AG04449 (cell line): ENCODE measurements at regions not wholly inside any gene's neighbourhood (a gene's known extent, or its start where the extent isn't known, plus 50 kb on each side); places are given as distances from the start of the nearest gene placed in this dataset.

ENCODE experiments used
- CTCF ChIA-PET: fragments of 350-600 bp; formaldehyde crosslinking; extraction: SDS; loops from one replicate; lab custom pipeline; 2021; ENCODE audit warnings: antibody characterized with exemption; lab: Yijun Ruan, JAX
- POLR2A ChIA-PET: fragments of 400-600, 350-600 bp; formaldehyde crosslinking; extraction: SDS; loops from one replicate; lab custom pipeline; 2020; ENCODE audit warnings: antibody characterized with exemption, inconsistent platforms; lab: Yijun Ruan, JAX
- DNase-seq: peaks from one replicate; pipeline ENCODE4 v3.0.0-alpha.2; 2010; ENCODE audit warnings: low read depth, low spot score
- H3K4me3 ChIP-seq: 2 replicates; pipeline ENCODE4 v1.5.1; 2011; ENCODE audit warnings: low read depth, mild to moderate bottlenecking, control low read depth, low read length
- TF ChIP-seq, protein P1 (sequence below): IDR thresholded peaks from one replicate; pipeline ENCODE4 v1.5.1; 2011; ENCODE audit warnings: mild to moderate bottlenecking, moderate library complexity, low read length, control low read depth, inconsistent platforms; ENCODE audit not compliant: insufficient read depth; ENCODE audit errors: missing control alignments

DNA sequence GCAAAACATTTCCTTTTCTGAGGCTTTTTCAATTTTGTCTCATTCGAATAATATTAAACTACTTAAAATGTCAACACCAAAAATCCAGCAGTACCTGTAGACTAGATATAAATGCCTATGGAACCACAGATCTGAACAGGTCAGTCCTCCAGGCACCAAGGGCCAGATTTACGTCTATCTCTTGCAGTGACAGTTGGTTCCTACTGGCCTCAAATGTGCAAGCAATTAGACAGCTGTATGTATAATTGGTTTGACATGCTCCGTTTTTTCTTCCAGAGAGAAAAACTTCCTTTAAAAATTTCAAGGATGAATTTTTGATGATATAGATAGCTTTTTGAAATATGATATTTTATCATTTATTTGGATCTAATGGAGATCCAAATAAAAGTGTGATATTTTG lies 443.8 kb upstream of the POU3F3 start:
- CTCF ChIA-PET, result no interaction called here
- TF ChIP-seq, protein P1, sequence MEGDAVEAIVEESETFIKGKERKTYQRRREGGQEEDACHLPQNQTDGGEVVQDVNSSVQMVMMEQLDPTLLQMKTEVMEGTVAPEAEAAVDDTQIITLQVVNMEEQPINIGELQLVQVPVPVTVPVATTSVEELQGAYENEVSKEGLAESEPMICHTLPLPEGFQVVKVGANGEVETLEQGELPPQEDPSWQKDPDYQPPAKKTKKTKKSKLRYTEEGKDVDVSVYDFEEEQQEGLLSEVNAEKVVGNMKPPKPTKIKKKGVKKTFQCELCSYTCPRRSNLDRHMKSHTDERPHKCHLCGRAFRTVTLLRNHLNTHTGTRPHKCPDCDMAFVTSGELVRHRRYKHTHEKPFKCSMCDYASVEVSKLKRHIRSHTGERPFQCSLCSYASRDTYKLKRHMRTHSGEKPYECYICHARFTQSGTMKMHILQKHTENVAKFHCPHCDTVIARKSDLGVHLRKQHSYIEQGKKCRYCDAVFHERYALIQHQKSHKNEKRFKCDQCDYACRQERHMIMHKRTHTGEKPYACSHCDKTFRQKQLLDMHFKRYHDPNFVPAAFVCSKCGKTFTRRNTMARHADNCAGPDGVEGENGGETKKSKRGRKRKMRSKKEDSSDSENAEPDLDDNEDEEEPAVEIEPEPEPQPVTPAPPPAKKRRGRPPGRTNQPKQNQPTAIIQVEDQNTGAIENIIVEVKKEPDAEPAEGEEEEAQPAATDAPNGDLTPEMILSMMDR, result no peak
- POLR2A ChIA-PET, result no interaction called here
- no peak overlapping the region for H3K4me3 ChIP-seq
- DNase-seq, result no peak

DNA sequence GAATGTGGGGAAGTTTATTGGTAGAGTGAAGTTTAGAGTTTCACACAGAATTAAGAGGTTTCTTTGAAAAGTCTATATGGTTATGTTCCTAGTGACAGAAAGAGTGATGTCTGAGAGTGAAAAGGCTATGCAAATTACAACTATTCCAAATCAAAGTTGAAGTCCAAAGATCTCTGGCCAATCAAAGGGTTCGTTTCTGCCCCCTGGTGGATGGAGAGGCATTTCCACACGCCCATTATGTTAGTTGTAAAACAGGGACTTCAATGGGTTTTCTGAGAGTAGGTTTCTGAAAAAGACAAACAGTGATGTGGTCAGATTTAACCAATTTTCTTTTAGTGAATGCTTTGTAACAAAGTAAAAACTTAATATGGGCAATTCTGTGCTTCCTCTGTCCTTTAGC lies 441.5 kb upstream of the POU3F3 start:
- ChIA-PET CTCF (interaction anchor here (0.6 kb wide), 1 partner anchor 9 kb away, joined by 3 read pairs; no protein-coding TSS in a partner anchor), POLR2A (no interaction called here)
- TF ChIP-seq, protein P1, result peak; percentile 18
- no peak for DNase-seq
- H3K4me3 ChIP-seq, result no peak overlapping the region

DNA sequence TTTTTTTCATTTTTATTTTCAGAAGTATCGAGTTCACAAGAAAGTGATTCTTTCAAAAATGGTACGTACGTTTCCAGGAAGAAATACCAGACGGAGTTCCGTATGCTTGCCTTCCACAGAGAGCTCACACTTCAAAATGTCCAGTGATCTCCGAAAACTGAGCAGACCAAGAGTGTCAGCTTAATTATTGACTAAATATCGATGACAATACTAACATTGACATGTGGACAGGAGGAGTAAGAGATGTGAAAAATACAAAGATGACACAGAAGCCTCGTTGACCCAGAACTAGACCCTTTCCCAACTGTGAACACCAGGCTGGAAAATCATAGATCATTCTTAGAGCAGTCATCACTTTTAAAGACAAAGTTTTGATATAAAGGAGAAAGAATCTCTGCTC lies 440.0 kb upstream of the POU3F3 start:
- ChIA-PET POLR2A (no interaction called here), CTCF (no interaction called here)

DNA sequence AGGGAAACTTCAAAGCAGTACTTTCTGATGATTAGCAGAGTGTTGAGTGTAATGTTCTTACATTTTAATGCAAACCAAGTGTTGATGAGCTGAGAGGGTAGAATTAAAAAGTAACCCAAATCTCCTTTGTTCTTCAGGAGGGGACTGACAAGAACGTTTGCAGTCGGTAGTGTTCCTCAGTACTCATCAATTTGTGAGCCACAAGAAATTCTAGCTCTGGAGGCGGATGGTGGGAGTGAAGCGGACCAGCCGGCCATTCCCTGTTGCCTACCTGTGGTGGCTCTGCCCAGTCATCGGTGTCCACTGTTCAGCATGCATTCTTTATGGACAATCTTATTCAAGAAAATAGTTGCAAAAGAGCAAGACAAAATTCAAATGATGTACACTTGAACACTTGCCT lies 438.6 kb upstream of the POU3F3 start:
- no peak overlapping the region for H3K4me3 ChIP-seq
- DNase-seq, result no peak
- TF ChIP-seq, protein P1, result no peak
- ChIA-PET CTCF (no interaction called here), POLR2A (no interaction called here)

More for the DNA sequence above, 440.0 kb upstream of the POU3F3 start:
- no peak for DNase-seq
- TF ChIP-seq, protein P1, result no peak
- H3K4me3 ChIP-seq, result no peak overlapping the region

DNA sequence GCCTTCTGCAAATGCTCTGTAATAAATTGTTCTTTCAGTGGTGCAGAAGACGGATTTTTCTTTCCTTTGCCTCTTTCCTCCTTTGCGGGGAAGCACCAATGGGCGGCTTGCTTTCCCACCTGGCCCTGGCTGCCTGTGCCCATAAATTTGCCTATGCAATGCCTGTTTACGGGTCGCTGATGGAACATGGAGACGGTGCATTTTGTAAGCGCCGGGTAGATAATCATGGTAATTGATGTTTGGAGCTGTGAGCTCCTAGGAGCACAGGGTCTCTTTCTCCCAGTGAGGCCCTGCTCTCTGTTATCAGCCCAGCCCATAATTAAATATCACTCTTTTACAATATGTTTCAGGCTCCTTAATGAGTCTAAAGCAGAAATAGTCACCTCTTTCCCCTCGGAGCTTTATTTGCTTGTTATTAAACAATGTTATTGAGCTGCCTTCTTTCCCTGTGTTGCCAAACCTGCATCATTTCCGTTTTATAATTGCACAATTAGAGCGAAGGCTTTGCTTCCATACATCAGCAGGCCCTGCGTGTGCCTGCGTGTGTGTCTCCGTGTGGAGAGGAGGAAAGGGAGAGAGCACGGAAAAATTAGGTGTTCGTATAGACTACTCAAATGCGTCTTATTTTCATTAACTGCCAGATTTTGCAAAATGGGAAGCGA lies 437.4 kb upstream of the POU3F3 start:
- no peak overlapping the region for H3K4me3 ChIP-seq
- ChIA-PET POLR2A (no interaction called here), CTCF (no interaction called here)
- TF ChIP-seq, protein P1, result no peak
- DNase-seq, result no peak

DNA sequence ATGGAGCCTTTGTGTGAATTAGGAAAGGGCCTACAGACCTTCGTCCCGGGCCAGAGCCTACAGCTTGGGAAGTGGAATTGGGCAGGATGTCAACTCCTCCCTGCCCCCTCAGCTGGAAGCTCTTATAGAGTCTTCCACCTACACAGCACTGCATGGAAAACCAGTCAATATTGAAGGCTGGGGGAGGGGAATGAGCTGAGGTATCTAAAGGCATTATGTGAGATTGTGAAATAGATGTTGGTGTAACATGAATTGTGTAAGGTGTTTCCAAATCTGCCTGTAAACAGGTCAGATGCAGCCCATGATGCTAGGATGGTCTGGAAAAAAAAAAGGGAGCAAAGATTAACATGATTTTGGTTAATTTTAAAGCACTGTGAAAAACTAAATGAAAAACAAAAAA lies 433.5 kb upstream of the POU3F3 start:
- H3K4me3 ChIP-seq, result no peak overlapping the region
- POLR2A ChIA-PET, result no interaction called here
- DNase-seq, result no peak
- CTCF ChIA-PET, result interaction anchor here (1.1 kb wide), 1 partner anchor 8 kb away, joined by 3 read pairs; no protein-coding TSS in a partner anchor
- TF ChIP-seq, protein P1, result no peak
